NCI-H1105 (cell line): ENCODE measurements at regions not wholly inside any gene's neighbourhood (a gene's known extent, or its start where the extent isn't known, plus 50 kb on each side); places are given as distances from the start of the nearest gene placed in this dataset.

ENCODE experiments used
- DNase-seq: peaks from one replicate; lab custom pipeline; 2025; lab: John Stamatoyannopoulos, UW

DNA sequence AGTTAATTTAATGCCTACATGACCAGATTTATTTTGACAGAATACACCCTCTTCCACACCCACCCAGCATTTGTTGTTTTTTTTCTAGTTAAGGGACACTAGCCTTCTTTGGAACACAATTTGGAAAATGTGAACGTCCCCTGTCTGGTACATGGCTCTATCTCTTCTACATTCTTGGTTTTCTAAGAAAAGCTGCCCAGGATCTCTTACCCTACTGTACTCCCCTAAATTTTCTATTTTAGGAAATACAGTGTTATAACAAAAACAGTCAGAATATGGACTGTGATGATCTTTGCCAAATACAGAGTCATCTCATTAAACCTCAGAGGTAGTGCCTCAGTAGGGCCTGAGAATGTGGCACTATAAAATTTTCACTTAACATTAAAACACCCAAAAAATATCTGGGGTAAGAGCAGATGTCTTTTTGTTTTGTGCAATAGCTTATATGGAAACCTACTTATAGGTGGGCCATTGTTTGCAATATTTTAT is 93.1 kb upstream of the SPON1 start:
- DNase-seq, result no peak

DNA sequence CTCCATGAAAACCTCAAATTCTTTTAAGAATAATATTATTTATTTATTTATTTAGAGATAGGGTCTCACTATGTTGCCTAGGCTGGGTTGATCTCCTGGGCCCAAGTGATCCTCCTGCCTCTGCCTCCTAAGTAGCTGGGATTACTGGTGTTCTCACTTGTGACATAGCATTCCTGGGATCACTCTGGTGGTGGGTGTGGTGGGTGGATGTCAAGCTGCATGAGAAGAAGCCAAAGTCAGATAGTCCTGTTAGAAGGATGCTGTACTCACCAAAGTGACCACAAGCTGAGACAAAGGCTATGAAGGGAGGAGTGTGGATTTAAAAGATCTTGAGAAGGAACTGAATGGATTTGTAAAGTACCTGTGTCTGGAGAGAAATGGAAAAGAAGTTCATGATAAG is 87.9 kb upstream of the SPON1 start:
- DNase-seq, result no peak

DNA sequence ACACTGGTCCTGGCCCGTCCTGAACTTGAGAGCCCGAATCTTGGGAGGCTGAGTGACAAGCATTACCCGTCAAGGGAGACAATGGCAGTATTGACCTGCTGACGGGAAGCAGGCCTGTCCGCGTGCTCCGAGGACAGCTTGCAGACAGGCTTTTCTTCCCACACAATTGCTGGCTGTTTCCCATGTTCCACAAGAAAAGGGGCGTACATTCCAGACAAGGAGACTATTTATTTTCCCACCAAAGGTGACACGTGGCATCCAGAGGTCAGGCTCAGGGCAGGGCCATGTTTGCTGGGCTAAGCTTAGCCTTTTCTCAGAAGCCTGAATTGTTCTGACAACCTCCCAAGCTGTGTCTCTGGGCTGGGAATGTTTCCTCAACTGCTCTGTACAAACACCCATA is 86.9 kb upstream of the SPON1 start:
- DNase-seq, result no peak

DNA sequence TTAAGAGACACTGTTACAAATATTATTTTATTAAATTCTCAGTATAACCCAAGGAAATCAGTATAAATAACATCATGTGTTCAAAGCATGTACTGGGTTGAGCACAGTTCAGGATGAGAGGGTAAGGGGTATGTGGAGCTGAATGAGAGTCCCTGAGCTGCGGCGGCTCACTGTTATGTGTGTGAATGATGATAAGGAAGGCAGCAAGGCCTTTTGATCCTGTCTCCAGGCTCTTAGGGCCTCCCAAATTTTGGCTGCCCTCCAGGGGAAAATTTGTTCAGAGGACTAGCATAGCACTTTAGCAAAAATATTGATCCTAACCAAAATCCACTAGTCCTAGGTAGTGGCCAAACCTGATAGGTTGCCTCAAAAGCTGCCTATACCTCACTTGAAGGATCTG is 86.1 kb upstream of the SPON1 start:
- DNase-seq, result no peak

DNA sequence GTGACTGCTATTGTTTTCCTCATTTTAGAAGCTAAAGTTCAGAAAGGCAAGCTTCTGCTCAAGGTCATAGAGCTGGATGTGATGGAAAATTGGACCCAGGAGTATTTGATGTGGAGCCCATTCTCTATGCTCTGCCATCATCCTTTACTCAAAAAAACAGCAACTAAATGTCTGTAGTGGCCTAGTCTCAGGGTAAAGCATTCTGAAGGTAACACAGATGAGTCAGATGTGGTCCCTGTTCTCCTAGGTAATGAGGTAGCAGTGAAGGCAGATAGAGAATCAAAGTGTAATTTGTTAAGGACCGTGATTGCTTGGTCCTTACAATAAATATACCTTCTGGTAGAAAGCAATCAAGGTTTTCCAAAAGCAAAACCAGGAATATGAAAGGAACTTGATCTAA is 84.4 kb upstream of the SPON1 start:
- no peak for DNase-seq

DNA sequence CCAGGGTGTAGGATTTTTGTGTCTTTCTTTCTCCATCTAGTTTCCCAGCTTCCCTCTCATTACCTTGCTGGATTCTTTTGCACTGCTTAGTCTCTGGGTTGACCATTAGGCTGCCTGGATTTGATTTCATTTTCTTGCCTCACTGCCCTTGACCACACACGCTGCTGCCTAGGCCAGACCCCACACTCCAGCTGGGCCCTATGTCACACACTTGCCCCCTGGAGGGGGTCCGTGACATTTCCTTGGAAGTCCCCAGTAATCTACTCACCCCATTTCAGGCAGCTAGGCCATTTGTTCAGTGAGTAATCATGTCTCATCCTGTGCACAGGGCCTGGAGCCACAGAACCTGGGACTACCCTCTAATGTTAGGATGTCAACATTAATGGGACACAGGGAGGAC is 81.9 kb upstream of the SPON1 start:
- DNase-seq, result no peak

DNA sequence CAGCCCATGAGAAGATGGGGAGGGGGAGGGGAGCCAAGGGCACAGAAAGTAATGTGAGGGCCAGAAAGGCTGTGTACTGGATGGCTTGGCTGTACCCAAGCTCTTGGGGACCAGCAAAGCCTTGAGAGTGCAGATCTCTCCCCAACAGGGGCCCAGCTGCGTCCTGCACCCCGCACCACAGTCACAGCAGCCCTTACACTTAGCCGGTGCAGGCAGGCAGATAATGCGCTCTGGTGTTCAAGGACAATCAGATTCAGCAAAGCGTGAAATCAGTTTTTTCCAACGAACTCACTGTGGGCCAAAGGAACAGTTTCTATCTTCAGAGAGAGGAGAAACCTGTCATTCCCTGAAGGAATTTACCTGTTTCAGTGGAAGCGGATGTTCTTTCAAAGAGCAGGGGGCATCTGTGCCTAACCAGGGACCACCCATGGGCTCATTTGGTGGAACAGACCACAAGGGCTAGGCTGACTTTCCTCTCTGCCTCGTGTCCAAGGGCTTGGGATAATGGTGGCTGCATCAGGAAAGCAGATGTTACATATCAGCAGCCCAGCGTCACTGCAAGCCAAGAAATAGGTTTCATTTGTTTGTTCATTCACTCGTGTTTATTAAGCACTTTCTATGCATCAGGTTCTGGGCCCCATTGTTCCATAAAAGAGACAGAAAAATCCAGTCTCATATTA is 81.2 kb upstream of the SPON1 start:
- no peak for DNase-seq

DNA sequence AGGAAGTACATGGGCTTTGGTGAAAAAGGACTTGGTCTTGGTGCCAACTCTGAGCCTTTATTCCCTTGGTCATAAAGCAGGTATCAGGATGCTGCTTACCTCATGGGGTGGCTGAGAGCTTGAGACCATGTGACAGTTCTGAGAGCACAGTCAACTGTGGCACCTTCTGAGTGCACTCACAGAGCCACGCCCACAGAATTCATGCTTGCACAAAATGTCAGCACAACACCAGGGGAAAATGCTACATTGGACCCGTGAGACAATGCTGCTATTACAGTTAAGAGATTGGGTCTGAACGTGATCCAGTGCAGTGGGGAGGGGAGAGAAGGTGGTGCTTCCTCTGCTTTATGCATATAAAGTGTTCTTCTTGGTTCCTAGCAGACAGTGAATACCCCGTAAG is 79.5 kb upstream of the SPON1 start:
- no peak for DNase-seq

DNA sequence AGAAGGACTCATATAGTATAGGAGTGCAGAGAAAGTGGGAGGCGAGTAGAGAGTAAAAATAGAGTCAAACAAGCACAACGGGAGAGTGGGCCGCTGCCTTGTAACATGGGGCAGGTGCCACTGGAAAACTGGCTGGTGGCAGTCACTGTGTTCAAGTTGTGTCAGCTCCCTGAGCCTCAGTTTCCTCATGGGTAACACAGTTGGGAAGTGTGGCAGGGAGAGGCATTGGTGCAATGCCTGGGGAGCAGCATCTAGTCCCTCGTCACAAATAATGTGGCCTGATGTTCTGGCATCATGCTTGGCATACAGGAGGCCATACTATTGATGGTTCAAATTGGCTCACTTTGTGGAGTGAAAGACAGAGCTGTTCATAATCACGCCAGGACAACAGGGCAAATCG is 78.9 kb upstream of the SPON1 start:
- no peak for DNase-seq

DNA sequence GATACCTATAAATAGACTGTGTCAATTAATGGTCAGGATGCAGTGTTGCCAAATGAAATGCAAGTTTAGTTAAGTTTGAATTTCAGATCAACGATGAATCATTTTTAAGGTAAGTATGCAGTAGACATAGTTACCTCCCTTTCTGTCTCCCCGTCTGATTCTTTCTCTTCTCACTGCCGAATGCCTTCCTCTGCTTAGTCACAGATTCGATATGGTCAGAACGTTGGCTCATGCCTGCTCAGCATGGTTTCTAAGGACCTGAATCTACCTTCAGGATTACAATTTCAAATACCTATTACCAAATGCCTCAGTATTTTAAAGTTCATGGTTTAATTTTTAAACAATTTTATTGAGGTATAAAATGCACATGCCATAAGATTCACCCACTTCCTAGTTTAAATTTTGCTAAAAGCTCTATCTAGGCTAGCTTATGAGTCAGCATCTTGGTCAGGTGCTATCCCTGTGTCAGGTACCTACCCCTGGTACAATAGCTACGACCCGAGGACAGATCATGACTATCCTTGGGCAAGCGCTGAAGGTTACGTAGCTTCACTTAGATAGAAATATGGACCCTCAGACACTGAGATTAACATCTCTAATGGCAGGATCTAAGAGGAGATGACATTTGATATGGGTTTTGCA is 78.2 kb upstream of the SPON1 start:
- no peak for DNase-seq

DNA sequence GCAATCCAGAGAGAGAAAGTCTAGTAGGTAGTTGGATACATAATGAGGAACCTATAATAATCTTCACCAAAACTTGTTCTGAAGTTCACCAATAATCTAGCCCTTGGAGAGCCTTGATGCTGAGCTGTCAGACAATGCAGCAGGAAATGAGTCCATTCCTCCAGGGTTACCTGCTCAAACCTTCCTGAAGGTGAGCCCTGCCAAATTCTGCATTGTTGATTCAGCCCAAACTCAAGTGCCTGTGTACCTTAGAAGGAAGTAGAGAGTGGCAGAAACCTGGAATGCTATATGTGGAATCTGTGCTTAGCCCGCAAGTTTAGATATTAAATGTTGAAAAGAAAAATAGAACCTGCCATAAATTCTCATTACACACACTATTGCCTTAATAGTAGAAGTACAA is 77.4 kb upstream of the SPON1 start:
- DNase-seq, result no peak

DNA sequence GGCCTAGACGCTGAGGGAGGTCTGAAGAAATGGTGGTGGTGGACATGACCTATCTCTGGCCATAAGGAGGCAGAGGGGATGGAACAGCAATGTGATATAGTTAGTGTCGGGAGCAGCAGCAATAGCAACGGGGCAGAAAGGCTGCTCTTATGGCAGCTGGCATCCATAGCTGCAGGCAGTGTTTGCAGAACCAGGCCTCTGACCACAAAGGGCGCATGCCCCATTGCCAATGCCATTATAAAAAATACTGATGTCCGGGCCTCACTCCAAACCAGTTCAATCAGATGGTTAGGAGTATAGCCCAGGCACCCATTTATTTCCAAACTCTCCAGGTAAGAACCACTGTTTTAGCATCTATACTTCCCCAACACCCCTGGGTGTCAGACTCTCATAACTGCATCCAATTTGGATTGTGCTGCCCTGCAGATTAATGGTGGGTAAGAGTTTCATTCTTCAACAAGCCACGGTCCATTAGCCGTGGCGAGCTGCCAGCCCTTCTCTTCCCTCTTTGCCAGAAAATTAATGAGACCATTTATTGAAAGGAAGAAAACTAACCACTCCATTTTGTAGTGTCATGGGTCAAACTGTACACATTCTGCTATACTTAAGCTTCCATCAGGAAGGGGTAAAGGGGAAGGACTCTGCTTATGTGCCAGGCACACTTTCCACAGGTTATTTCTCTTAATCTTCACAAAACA is 72.8 kb upstream of the SPON1 start:
- peak; percentile 96 for DNase-seq

DNA sequence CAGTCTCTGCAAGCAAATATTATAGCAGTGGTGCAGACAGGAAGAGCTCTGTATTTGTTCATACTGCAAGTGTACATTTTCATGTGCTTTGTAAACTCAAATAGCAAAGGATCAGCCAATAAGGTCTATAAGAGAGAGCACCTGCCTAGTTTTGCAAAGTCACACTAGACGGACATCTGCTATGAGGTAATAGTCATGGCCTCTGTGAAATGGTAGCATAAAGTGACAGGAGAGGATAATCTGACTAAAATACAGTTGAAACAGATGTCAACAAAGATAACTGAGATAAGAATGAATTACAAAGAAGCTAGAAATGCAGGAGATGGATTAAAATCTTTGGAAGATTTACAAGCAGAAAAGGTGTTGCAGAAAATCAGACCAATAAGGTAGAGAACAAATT is 70.6 kb upstream of the SPON1 start:
- peak; percentile 50 for DNase-seq

DNA sequence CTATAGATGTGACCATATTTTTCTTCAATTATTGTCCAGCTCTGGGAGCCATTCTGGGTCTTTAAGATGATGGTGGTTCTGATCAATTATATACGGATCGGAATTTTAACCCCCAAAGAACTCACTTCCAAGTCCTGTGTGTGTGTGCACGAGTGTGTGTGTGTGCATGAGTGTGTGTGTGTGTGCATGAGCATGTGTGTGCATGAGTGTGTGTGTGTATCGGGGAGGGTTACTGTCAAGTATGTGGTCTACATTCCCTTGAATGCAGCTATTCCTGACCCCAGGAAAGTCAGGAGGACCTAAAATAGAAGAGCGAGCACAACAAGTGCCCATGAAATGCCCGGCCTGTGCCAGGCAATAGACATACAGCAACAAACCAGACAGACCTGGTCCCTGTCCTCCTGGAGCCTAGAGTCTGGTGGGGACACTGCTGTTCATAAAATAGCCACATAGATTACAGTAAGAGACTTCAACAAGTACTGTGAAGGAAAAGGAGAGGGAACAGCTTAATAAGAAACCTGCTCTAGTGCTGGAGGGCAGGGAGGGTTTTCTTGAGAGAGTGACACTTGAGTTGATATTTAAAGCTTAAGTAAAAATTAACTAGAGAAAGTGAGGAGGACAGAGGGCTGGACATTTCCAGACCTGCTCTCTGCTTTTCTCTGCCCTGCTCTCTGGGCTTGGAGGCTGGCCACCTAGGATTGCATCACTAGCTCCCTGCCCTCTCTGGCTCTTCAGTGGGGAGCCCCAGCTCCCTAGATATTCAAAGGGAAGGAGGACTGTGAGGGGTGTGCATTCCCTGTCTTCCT is 66.1 kb upstream of the SPON1 start:
- no peak for DNase-seq

DNA sequence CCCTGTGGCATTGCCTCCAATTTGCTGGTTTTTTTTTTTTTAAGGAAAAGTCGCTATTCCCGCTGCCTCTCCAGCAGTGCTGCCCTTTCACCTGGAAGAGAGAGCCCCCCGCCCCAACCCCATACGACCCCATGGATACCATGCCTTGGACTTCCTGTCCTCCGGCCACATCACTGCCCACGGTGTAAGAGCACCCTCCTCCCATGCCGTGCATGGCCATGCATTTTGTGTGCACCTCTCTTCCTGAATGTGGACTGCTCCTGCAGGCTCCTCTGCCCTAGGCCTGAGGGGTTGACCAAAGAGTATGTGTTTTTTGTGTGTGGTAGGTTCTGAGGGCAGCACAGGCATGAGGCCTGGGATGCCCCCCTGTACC is 65.6 kb upstream of the SPON1 start:
- no peak for DNase-seq

DNA sequence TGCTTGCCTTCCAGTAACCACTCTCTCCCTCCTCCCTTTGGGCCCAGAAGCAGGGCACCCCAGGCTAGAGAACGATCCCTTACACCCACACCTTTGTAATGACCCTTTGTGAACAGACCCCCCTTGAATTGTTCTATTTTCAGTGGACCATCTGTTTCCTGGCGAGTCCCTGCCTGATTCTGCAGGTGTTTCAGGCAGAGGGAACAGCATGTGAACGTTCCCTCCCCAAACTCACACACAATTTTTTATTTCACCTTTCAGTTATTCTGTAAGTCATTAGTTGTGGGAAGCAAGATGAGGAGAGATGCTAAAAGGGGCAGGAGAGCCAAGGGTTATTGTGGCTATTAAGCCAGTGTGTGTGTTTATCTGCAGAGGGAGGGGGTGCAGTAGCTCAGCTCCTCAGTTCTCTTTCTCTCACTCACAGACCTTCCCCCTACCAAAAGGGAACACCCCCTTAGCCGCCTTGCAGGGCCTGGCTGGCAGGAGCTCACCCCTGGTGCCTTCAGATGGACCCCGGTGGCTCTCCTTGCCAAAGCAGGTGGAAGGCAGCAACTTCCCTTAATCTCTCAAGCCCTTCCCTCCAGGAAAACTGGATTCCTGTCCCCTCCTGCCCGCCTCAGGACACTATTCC is 64.8 kb upstream of the SPON1 start:
- DNase-seq, result peak; percentile 66

DNA sequence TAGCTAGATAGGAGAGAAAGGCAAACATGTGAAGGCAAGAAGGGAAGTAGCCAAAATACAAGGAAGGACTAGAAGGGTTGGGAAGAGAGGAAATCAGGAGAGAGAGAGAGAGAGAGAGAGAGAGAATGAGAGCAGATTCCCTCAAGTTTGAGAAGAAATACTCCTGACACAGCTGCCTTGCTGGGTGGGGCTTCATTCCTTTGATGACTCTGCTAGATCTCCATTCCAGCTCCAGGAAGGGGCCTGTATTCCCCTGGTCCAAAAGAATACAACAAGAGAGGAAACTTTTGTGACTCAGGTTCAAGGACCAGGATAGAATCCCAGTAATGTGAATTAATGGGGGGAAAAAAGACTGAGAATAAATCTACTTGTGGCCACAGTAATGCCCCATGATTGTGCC is 62.9 kb upstream of the SPON1 start:
- DNase-seq, result no peak

DNA sequence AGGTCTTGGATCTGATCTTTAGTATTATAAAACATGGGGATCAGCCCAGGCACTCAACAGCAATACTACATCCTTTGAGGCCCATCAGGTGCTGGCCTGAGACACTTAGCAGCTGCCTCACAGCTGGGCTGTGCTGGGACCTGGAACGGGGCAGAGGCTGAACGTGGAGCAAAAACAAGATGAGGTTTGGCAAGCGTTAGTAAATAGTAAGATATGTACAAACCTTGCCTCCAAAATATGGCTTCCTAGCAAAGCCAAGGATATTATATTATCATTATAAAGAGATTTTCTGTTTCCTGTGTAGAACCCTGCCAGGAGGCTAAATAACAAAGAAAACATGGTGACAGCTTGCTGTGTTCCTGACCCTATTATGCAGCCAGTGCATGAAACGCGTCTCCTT is 60.0 kb upstream of the SPON1 start:
- DNase-seq, result no peak

DNA sequence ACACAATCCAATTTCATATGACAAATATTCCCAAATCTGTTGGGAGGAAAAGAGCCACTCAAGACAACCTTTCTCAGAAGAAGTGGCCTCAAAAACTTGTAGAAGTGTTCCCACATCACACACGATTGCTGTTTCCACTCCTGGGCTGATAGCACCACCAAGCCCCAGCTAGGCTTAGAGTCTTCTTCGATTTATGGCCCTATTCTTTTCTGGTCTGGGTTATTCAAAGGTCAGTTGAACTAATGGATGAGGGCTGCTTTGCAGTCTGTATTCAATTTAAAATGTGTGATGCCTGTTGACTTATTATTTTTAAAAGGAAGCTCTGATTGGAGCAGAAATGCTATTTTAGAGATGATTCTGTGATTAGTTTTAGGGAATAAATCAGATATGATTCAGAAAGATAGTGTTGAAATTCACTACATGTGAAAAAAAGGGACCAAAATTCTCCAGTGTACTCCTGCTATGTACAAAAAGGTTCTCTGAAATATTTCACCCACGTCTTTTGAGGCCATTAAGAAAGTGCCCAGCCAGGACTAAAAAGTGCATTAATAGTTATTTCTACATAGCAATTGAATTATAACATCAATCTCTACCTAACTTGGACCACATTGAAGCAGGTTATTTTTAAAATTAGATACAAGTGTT is 57.3 kb upstream of the SPON1 start:
- no peak for DNase-seq

DNA sequence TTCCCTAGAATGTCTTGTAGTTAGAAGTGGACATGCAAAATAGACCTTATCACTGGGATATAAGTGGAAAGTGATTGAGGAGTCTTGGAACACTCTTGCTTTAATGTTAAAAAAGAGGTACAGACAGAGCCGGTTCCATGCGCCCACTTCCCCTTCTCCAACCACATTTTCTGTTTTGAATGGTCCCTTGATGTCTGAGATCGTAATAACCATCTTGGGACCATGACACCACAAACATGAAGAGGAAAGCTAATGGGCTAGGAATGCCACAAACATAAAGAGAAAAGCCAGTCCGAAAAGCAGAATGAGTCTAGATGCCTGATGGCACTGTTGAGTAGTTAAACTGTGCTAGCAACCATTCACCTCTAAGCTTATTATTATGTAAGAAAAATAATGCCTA is 54.8 kb upstream of the SPON1 start:
- DNase-seq, result no peak

DNA sequence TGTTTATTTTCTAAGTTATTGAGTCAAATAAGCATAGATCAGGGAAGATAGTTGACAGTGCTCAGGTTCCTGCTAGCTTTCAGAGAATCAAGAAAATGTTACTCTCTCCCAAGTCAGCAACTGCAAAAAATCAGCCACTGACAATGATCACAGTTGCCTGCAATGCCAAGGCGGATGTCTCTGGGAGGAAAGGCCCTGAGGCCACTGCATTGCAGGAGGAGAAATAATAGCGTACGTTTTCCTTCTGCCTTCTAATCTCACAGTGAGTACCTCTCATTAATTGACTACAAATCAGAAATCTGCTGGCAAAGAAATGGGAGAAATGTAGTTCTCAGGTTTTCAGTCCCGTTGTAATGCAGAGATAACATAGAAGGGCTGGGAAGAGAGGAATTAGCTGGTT is 54.0 kb upstream of the SPON1 start:
- DNase-seq, result no peak
